Activated B cell treated with CpG ODN at 0.5 μM for 24 hours (primary cell): ENCODE measurements at regions not wholly inside any gene's neighbourhood (a gene's known extent, or its start where the extent isn't known, plus 50 kb on each side); places are given as distances from the start of the nearest gene placed in this dataset.
A peak's percentile ranks its signal among the peaks of the same experiment; 100 is the strongest.

Experiments
- ATAC-seq: fragments of 200-7000 bp; cut with Tn5 transposase; one replicate; pipeline ENCODE4 v1.10.0; 2021; ENCODE audit warnings: low read depth, mild to moderate bottlenecking, moderate library complexity
- CTCF ChIA-PET: fragments of 350-600 bp; sonication (Branson Sonifier 250); formaldehyde crosslinking; loops from one replicate; lab custom pipeline; 2021; ENCODE audit warnings: antibody characterized with exemption; lab: Charles Lee
- POLR2A ChIA-PET: fragments of 350-600 bp; sonication (Branson Sonifier 250); formaldehyde crosslinking; loops from one replicate; lab custom pipeline; 2021; ENCODE audit warnings: antibody characterized with exemption; lab: Charles Lee
- DNase-seq: peaks from one replicate; pipeline ENCODE4 v3.0.0; 2022
- H3K27ac Mint-ChIP-seq: one replicate; pipeline ENCODE4 v1.8.0; 2020; ENCODE audit warnings: mixed read lengths
- H3K27me3 Mint-ChIP-seq: one replicate; pipeline ENCODE4 v1.8.0; 2021; ENCODE audit warnings: mixed read lengths
- H3K36me3 Mint-ChIP-seq: one replicate; pipeline ENCODE4 v1.8.0; 2021; ENCODE audit warnings: low read depth, mixed read lengths
- H3K4me1 Mint-ChIP-seq: one replicate; pipeline ENCODE4 v1.8.0; 2021; ENCODE audit warnings: mixed read lengths
- H3K4me3 Mint-ChIP-seq: one replicate; pipeline ENCODE4 v1.8.0; 2020; ENCODE audit warnings: mild to moderate bottlenecking, mixed read lengths
- H3K9me3 Mint-ChIP-seq: one replicate; pipeline ENCODE4 v1.8.0; 2020; ENCODE audit warnings: mixed read lengths
- CTCF ChIP-seq: fragments of 200-600 bp; IDR thresholded peaks from one replicate; pipeline ENCODE4 v1.8.0; 2022; ENCODE audit warnings: antibody characterized with exemption, mild to moderate bottlenecking
- intact Hi-C: fragments of 100-400 bp; cut with micrococcal nuclease; formaldehyde crosslinking; loops from one replicate; pipeline ENCODE4 v1.15.1; 2024

GRCh38 chr5:154118385-154118784, 72.1 kb upstream of the GALNT10 start:
- no peak for TF ChIP-seq CTCF
- Mint-ChIP-seq H3K27me3 (peaks cover 28% of the 10 kb centered on the region), H3K27ac (no peak overlapping the region), H3K4me1 (peaks cover 17% of the 10 kb centered on the region), H3K4me3 (no peak overlapping the region), H3K9me3 (no peaks in the 10 kb centered on the region), H3K36me3 (no peaks in the 10 kb centered on the region)
- POLR2A ChIA-PET, result no interaction called here
- CTCF ChIA-PET, result no interaction called here
- DNase-seq (no peak), ATAC-seq (no peak)
- intact Hi-C loops, result no loop called here

GRCh38 chr5:154118893-154119336, 71.6 kb upstream of the GALNT10 start:
- DNase-seq (no peak), ATAC-seq (peak; percentile 28)
- H3K27ac Mint-ChIP-seq, result no peak overlapping the region

GRCh38 chr5:154129013-154129412, 61.5 kb upstream of the GALNT10 start:
- no peaks in the 10 kb centered on the region for H3K4me1 Mint-ChIP-seq
- peaks cover 30% of the 10 kb centered on the region for H3K27me3 Mint-ChIP-seq
- POLR2A ChIA-PET, result no interaction called here
- TF ChIP-seq CTCF, result no peak
- peaks cover 6% of the 10 kb centered on the region for H3K9me3 Mint-ChIP-seq
- H3K4me3 Mint-ChIP-seq, result no peak overlapping the region
- no peak for ATAC-seq
- no peak for DNase-seq
- intact Hi-C loops, result no loop called here
- CTCF ChIA-PET, result no interaction called here
- no peak overlapping the region for H3K27ac Mint-ChIP-seq
- no peaks in the 10 kb centered on the region for H3K36me3 Mint-ChIP-seq

More at GRCh38 chr5:154118893-154119336, 71.6 kb upstream of the GALNT10 start:
- no peak overlapping the region for H3K4me3 Mint-ChIP-seq
- intact Hi-C loops, result no loop called here
- H3K9me3 Mint-ChIP-seq, result no peaks in the 10 kb centered on the region
- peaks cover 32% of the 10 kb centered on the region for H3K27me3 Mint-ChIP-seq
- POLR2A ChIA-PET, result no interaction called here
- TF ChIP-seq CTCF, result no peak
- no peaks in the 10 kb centered on the region for H3K36me3 Mint-ChIP-seq
- CTCF ChIA-PET, result no interaction called here
- peaks cover 17% of the 10 kb centered on the region for H3K4me1 Mint-ChIP-seq

GRCh38 chr5:154129921-154130320, 60.6 kb upstream of the GALNT10 start:
- no peak for ATAC-seq
- TF ChIP-seq CTCF, result no peak
- H3K27ac Mint-ChIP-seq, result no peak overlapping the region

GRCh38 chr5:154131817-154132216, 58.7 kb upstream of the GALNT10 start:
- Mint-ChIP-seq H3K4me1 (no peaks in the 10 kb centered on the region), H3K27ac (no peak overlapping the region), H3K36me3 (no peaks in the 10 kb centered on the region), H3K27me3 (peaks cover 11% of the 10 kb centered on the region), H3K9me3 (no peaks in the 10 kb centered on the region), H3K4me3 (no peak overlapping the region)
- ChIA-PET POLR2A (no interaction called here), CTCF (no interaction called here)
- DNase-seq (no peak), ATAC-seq (no peak)
- TF ChIP-seq CTCF, result no peak
- intact Hi-C loops, result no loop called here

More at GRCh38 chr5:154129921-154130320, 60.6 kb upstream of the GALNT10 start:
- H3K36me3 Mint-ChIP-seq, result no peaks in the 10 kb centered on the region
- intact Hi-C loops, result no loop called here
- ChIA-PET POLR2A (no interaction called here), CTCF (no interaction called here)
- H3K9me3 Mint-ChIP-seq, result peaks cover 3% of the 10 kb centered on the region
- no peak overlapping the region for H3K4me3 Mint-ChIP-seq
- peaks cover 22% of the 10 kb centered on the region for H3K27me3 Mint-ChIP-seq
- H3K4me1 Mint-ChIP-seq, result no peaks in the 10 kb centered on the region
- DNase-seq, result no peak
